ACC112 (cell line): ENCODE measurements at regions not wholly inside any gene's neighbourhood (a gene's known extent, or its start where the extent isn't known, plus 50 kb on each side); places are given as distances from the start of the nearest gene placed in this dataset.

Experiments used
- H2AFZ ChIP-seq: fragments of 200-600 bp; sonication (generic); one replicate; pipeline ENCODE4 v1.6.0; 2017; ENCODE audit warnings: antibody characterized with exemption, low read length; ENCODE audit not compliant: unreplicated experiment
- H3K27ac ChIP-seq: fragments of 200-600 bp; sonication (generic); 2 replicates; pipeline ENCODE4 v1.5.1; 2014; ENCODE audit warnings: low read depth, mild to moderate bottlenecking, antibody characterized with exemption, low read length, moderate library complexity
- H3K27me3 ChIP-seq: fragments of 200-600 bp; sonication (generic); 2 replicates; pipeline ENCODE4 v1.6.1; 2014; ENCODE audit warnings: mild to moderate bottlenecking, antibody characterized with exemption, low read length, moderate library complexity, mixed read lengths; ENCODE audit not compliant: insufficient read depth
- H3K36me3 ChIP-seq: fragments of 200-600 bp; sonication (generic); 2 replicates; pipeline ENCODE4 v1.6.1; 2016; ENCODE audit warnings: mild to moderate bottlenecking, antibody characterized with exemption, low read length, moderate library complexity, mixed read lengths; ENCODE audit not compliant: insufficient read depth
- H3K4me1 ChIP-seq: fragments of 200-600 bp; sonication (generic); one replicate; pipeline ENCODE4 v1.6.1; 2016; ENCODE audit warnings: low read length, mixed read lengths; ENCODE audit not compliant: insufficient read depth, unreplicated experiment, control insufficient read depth
- H3K4me3 ChIP-seq: fragments of 200-600 bp; sonication (generic); 2 replicates; pipeline ENCODE4 v1.5.1; 2014; ENCODE audit warnings: mild to moderate bottlenecking, low read depth, low read length
- H3K79me2 ChIP-seq: fragments of 200-600 bp; sonication (generic); one replicate; pipeline ENCODE4 v1.6.0; 2016; ENCODE audit warnings: low read length; ENCODE audit not compliant: control insufficient read depth, unreplicated experiment, insufficient read depth

DNA sequence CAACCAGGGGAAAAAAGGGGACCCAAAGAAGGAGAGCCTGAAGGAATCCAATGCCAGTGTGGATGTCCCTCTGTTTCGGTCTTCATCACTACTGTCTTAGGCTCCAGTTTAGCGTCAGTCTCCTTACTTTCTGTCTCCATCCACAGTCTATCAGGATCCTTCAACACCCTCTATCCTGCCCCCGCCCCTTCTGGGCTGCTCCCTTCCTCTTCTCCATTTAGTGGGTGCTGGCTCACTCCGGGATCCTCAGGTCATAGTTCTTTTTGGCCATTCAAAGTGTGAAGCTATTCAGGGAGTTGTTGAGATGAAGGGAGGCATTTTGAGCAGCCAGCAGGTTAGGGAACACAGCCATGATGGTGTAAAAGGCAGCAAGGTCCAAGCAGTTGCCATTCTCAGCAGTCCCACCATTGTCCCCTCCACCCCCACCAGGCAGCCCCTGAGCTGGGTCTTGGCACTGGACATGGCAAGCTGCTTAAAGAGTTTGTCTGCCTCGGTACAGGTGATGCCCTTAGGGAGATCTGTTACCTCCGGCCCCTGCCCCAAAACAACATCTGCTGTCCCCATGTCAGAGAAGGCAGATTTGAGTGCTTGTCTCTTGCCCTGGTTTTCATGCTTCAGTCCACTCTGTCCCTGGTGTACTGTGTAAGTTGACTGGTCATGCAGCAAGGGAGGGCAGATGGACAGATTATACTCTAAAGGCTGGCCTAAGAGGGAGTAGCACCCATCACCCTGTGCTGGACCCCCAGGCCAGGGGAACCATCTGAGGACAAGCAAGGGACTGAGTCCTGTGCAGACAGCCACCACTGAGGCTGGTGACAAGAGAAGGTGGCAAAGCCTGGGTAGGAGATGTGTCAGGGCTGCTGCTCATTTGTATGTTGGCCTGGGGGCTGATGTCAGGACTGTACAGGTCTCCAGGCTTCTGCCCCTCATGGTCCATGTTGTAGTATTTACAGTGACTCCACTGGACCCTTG lies 842.0 kb downstream of the HACE1 start:
- H3K27me3 ChIP-seq: no peaks in the 10 kb centered on the region
- no peak overlapping the region for H3K4me3 ChIP-seq
- H2AFZ ChIP-seq: no peak overlapping the region
- no peak overlapping the region for H3K27ac ChIP-seq
- no peaks in the 10 kb centered on the region for H3K79me2 ChIP-seq
- no peaks in the 10 kb centered on the region for H3K36me3 ChIP-seq
- no peaks in the 10 kb centered on the region for H3K4me1 ChIP-seq

- Histone ChIP-seq H3K4me1 (no peaks in the 10 kb centered on the region), H3K27ac (no peak overlapping the region)
Observed at GRCh38 chr6:104014163-104014959, 845.4 kb downstream of the HACE1 start.

GRCh38 chr6:104013312-104013971 lies 846.3 kb downstream of the HACE1 start:
- Histone ChIP-seq H3K79me2 (no peaks in the 10 kb centered on the region), H3K36me3 (no peaks in the 10 kb centered on the region), H3K4me1 (no peaks in the 10 kb centered on the region), H3K4me3 (no peak overlapping the region), H3K27ac (no peak overlapping the region), H2AFZ (no peak overlapping the region), H3K27me3 (no peaks in the 10 kb centered on the region)

More at GRCh38 chr6:104014163-104014959, 845.4 kb downstream of the HACE1 start:
- no peaks in the 10 kb centered on the region for H3K36me3 ChIP-seq
- no peaks in the 10 kb centered on the region for H3K79me2 ChIP-seq
- no peak overlapping the region for H2AFZ ChIP-seq
- no peak overlapping the region for H3K4me3 ChIP-seq
- H3K27me3 ChIP-seq: no peaks in the 10 kb centered on the region

GRCh38 chr6:104010897-104011296 lies 848.8 kb downstream of the HACE1 start:
- Histone ChIP-seq H3K27ac (no peak overlapping the region), H3K36me3 (no peaks in the 10 kb centered on the region), H3K4me1 (no peaks in the 10 kb centered on the region), H3K4me3 (no peak overlapping the region), H3K79me2 (no peaks in the 10 kb centered on the region), H2AFZ (no peak overlapping the region), H3K27me3 (no peaks in the 10 kb centered on the region)

DNA sequence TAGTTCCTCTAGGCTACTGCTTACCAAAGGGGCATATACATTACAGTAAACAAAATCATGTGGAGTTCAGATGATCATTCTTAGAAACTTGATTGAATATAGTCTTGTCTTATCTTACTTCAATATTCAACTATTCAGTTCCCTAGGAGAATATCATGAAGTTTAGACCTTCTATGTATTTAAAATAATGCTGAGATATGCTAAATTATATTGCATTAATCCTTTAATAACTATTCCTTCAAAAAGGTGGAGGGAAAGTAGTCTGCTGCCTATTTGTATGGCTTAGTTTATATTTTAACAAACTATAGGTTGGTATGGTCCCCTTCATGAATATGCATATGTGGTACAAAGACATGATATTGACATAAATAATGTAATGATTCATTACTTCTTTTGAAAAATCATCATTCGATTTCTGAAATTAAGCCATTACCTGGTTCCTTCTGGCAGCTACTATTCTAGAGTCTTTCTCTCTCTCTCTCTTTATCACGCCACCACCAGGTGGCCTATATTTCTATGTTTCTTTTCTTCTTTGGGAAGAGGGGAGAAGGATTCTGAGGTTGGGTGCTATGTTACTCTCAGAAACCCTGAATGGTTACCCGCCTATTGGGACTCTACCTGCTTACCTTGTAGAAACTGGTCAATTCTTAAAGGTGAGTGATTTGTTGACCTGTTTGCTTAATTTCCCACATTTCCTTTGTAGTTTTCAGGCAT lies 855.8 kb downstream of the HACE1 start:
- Histone ChIP-seq H3K27ac (no peak overlapping the region), H2AFZ (no peak overlapping the region), H3K79me2 (no peaks in the 10 kb centered on the region), H3K4me1 (no peaks in the 10 kb centered on the region), H3K27me3 (no peaks in the 10 kb centered on the region), H3K36me3 (no peaks in the 10 kb centered on the region), H3K4me3 (no peak overlapping the region)

DNA sequence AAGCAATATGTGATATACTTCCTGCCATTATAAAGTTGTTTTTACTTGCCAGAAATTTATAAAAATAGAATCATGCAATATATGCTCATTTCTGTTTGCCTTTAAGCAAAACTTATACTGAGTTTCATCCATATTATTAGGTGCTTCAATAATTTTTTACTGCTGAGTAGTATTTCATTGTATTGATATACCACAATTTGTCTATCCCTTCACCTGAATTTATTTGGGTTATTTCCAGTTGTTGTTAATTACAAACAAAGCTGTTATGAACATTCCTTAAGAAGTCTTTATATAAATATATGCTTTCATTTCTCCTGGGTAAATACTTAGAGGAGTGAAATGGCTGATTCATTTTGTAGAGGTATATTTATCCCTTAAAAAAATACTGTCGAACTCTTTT lies 864.1 kb downstream of the HACE1 start:
- no peaks in the 10 kb centered on the region for H3K79me2 ChIP-seq
- H3K27me3 ChIP-seq: no peaks in the 10 kb centered on the region
- no peaks in the 10 kb centered on the region for H3K36me3 ChIP-seq
- H3K4me3 ChIP-seq: no peak overlapping the region
- H3K4me1 ChIP-seq: no peaks in the 10 kb centered on the region
- no peak overlapping the region for H2AFZ ChIP-seq
- H3K27ac ChIP-seq: no peak overlapping the region

GRCh38 chr6:103983860-103984259 lies 875.9 kb downstream of the HACE1 start:
- Histone ChIP-seq H3K4me1 (no peaks in the 10 kb centered on the region), H3K36me3 (no peaks in the 10 kb centered on the region), H3K4me3 (no peak overlapping the region), H3K27ac (no peak overlapping the region), H2AFZ (no peak overlapping the region), H3K79me2 (no peaks in the 10 kb centered on the region), H3K27me3 (no peaks in the 10 kb centered on the region)

DNA sequence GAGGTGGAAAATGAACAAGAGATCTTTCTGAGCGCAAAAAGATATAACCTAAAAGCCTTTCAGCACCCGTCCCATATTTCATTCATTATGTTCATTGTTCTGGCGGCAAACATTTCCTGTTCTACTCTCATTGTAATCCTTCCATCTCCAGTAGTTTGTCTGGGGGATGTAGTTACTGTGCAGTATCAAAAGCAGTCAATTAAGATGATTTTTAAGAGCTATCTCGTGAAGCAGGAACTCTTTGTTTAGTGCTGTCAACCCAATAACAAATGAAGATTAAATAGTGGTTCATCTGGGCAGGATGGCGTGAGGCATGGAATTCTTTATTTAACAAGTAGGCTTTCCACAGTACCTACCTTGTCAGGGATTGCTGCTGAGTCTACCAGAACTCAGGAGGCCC lies 876.7 kb downstream of the HACE1 start:
- no peak overlapping the region for H3K4me3 ChIP-seq

GRCh38 chr6:103982574-103982973 lies 877.1 kb downstream of the HACE1 start:
- no peak overlapping the region for H2AFZ ChIP-seq
- H3K4me3 ChIP-seq: no peak overlapping the region
- H3K27ac ChIP-seq: no peak overlapping the region
- H3K36me3 ChIP-seq: no peaks in the 10 kb centered on the region
- no peaks in the 10 kb centered on the region for H3K27me3 ChIP-seq
- H3K4me1 ChIP-seq: no peaks in the 10 kb centered on the region
- no peaks in the 10 kb centered on the region for H3K79me2 ChIP-seq

More for the DNA sequence above, 876.7 kb downstream of the HACE1 start:
- Histone ChIP-seq H2AFZ (no peak overlapping the region), H3K27ac (no peak overlapping the region), H3K79me2 (no peaks in the 10 kb centered on the region), H3K27me3 (no peaks in the 10 kb centered on the region), H3K36me3 (no peaks in the 10 kb centered on the region), H3K4me1 (no peaks in the 10 kb centered on the region)

GRCh38 chr6:103979308-103979707 lies 880.4 kb downstream of the HACE1 start:
- Histone ChIP-seq H2AFZ (no peak overlapping the region), H3K4me3 (no peak overlapping the region), H3K36me3 (no peaks in the 10 kb centered on the region), H3K4me1 (no peaks in the 10 kb centered on the region), H3K27ac (no peak overlapping the region), H3K79me2 (no peaks in the 10 kb centered on the region), H3K27me3 (no peaks in the 10 kb centered on the region)
